GM19467 (cell line): ENCODE measurements at regions not wholly inside any gene's neighbourhood (a gene's known extent, or its start where the extent isn't known, plus 50 kb on each side); places are given as distances from the start of the nearest gene placed in this dataset.

Experiments used
- ATAC-seq: cut with Tn5 transposase; IDR thresholded peaks from one replicate; pipeline ENCODE4 v1.9.1; 2021; ENCODE audit warnings: mild to moderate bottlenecking, moderate library complexity; ENCODE audit not compliant: unreplicated experiment

DNA sequence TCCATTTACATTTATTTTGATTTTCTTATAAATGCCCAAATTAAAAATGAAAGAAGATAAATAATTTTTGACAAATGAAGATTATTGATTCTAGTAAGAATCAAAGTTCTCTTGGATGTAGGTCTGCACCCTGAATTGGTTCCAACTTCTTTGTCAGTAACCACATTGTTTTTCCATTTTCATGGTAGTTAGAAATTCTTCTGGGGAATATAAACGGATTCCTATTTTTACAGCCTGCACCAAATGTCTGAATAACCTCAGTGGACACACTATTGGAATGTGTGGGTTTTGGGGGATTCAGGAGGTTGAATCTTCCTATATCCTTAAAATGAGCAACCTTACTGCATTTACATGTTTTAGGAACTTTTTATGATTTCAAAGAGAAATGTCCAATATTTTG lies 1085.3 kb upstream of the MAP3K7 start:
- no peak for ATAC-seq

DNA sequence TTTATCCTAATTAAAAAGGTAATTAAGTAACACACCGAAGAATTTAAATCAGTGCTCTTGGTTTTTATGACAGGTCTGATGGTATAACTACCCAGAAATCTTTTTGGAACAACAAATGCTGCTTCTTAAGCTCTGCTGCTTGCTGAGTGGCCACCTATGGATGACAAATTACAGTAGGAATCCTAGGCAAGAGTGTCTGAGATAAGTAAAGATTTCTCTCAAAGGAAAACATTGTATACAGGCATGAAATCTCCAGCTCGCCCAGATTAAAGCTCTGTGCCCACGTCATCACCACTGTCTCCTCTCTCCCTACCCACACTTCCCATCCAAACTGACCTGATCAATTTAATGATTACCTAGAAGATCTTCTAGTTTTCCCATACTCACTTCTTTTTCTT lies 1083.0 kb upstream of the MAP3K7 start:
- ATAC-seq, result no peak

DNA sequence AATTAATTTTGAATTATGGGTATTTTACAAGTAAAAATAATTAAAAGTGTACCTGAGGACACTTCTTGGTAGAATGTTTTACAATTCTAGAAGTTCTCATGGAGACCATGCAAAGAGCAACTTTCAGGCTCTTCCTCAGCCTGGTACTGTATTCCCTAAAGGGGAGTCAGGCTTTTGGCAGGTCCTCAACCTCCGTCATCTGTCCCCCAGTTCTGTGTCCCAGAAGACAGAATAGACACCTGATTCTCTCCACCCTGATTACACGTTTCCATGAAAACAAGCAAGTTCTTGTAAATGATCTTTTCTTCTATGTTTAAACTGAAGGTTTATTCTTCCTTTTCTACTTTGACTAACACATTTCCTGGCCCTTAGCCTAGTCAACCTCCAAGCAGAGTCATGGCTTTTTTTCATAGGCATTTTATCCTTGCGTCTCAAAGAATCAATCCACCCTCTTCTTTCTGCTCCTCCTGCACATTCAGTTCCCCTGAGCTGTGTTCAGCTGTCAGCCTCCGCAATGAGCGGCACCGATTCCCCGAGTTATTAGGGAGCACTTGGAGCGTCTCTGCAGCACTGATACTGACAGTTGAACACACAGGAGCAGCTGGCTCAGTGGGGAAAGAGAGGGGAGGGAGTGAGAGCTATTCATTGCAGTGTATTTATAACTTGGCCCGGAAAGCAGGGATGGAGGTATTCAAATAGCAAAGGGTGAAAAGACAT lies 1082.4 kb upstream of the MAP3K7 start:
- ATAC-seq, result no peak

DNA sequence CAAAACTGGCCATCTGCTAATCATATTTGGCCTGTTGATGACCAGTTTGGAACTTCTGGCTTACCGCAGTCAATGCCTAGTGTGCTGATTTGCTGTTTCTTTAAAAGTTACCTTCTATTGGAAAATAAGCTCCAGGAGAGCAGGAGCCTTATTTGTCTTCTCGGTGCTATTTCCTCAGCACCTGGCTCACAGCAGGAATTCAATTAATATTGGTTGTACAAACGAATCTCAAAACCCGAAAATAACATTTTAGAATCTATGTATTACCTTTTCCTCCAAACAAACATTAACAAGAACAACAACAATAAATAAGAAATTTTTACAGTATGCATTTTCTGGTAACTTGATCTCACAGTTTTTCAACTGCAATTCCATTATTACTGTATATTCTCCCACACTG lies 1080.7 kb upstream of the MAP3K7 start:
- no peak for ATAC-seq

DNA sequence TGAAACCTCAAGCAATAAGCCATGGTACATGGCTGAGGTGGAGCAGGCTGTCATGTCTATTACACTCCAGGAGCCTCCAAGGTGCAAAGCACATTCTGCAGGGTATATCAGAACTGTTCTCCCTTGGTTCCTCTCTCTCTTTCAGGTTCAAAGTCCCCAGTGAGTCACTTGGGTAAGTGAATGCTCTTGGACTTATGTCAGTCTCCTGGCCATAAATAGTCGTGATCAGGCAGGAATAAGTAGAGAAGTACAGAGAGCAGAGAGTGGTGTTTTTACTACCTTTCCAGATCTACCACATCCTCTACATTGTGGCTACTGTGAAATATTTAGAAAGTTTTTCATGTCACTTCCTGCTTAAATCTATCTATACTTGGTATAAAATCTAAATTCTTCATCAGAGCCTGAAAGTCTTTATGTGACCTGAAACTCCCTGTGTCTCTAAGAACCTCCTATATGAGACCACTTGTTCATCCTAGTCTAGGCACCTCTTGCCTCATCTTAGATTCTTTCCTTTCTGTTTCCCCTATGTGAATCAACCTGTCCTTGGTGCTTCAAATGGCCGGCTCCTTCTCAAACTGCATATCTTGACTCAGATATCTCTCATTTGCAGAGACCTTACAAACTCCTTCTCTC lies 1077.6 kb upstream of the MAP3K7 start:
- peak; percentile 80 for ATAC-seq

DNA sequence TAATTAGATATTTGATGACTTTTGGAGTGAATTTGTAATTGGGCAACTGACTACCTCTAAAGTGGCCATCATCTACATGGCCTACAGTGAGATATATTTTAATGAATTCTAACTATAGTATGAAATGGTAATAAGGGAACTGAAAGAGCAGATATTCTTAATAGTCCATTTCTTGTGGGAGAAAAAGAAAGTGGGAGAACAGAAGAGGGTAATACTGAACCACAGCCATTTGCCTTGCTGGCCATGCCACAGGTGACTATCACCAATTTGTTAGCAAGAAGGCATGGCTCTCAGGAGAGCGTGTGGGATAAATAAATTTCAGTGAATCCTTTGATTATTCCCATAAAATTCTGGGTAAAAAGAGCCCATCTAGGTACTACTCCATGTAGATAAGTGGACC lies 1074.0 kb upstream of the MAP3K7 start:
- ATAC-seq, result no peak

DNA sequence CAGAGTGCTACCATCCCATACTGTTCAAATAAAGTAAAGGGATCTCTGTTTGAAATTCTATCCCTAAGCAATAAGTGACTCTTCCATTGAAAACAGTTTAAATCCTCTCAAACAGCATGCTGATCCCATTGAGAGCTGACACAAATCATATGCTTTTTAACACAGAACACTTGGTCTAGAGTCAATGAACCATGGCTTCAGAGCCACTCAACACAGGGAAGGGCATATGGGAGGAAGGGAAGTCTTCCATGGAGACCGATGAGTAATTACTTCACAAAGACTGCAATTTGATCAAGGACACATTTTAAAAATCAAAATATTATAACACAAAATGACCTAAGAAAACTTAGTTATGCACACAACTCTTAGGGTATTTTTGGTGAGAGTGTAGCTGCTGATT lies 1073.0 kb upstream of the MAP3K7 start:
- no peak for ATAC-seq

DNA sequence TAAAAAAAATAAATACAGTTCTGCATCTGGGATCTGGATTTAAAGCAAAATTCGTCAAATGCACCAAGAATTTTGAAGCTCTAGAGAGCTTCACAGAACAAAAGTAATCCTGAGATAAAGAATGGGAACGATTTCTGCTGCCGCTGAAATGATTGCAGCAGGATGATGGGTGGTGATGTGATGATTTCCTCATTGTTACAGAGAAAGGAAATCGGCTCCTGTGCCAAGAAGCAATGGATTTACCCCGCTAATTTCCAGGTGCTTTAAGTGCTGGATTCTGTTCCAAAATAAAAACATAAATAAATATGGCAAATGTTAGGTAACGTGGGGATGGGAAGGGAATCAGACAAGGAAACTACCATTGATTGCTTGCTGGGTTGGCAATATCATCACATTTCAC lies 1067.9 kb upstream of the MAP3K7 start:
- ATAC-seq, result no peak

DNA sequence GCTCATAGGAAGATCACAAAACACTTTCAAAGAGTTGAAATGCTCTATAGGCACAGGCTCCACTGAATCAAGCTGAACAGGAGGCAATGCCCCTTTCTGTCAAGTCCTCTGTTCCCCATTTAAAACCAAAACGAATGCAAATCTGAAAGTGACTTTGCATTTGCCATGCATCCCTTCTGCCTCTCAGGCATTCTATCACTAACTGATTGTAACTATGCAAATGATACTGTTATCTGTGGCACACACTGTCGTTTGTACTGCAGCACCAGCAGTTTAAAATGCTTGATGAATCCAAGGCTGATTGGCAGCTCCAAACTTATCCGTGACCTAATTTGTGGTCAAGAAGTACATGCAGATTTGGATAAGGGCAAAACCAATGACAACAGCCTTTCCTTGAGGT lies 1067.5 kb upstream of the MAP3K7 start:
- ATAC-seq, result no peak

DNA sequence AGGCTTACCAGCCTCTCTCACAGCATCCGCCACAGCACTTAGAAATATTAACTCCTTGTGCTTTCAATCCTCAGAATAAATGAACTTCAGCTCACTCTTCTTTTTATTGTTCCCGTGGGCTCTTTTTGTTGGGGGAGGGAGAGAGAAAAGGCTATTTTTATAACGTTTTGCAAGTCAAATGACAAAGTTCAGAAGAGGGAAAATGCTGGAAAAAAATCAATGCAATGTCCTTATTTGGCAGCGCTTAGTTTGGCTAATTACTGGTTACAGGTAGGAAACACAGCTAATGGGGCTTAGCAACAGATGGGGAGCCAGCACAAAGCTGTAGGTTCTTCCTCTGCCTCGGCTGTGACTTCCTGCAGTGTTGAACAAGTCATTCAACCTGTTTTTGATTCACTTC lies 1067.0 kb upstream of the MAP3K7 start:
- ATAC-seq, result no peak

DNA sequence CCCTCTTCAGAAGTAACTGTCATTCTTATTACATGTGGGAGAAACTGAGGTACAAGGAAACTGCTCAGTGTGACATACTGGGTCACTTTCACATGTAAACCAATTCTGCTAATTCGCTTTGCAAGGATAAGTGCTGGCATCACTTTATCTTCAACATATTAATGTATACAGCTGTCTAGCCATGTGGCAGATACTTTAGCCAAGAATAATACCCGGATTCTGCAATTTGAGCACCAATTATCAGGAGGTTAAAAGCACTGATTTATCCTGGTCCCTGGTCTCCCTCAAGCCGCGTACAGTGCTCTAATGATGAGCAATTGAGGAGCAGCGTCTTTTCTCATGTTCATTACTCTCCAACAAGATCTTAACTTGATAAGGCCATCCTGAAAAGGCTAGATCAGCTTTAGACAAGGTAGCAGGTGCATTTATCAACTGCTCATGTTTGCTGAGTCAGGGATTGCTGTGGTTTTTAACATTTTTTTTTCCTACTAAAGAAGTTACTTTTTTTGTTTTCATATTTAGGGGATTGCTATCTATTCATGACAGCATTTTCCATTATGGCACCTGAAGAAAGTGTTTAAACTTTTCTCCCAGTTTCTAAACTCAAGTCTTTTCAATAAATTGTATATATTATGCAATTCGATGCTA lies 1066.3 kb upstream of the MAP3K7 start:
- ATAC-seq, result no peak

DNA sequence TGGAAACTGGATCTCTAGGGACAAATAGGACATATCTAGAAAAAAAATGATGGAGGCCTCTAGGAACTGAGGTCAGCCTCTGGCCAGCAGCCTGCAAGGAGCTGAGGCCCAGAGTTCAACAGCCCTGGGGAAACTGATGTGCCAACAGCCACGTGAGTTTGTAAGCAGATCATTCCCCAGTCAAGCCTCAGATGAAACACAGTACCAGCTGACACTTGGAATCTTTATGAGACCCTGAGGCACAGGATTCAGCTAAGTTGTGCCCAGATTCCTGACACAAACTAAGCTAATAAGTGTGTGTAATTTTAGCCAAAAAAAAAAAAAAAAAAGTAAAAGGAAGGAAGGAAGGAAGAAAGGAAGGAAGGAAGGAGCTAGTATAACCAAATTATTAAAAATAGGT lies 1059.8 kb upstream of the MAP3K7 start:
- ATAC-seq, result no peak

DNA sequence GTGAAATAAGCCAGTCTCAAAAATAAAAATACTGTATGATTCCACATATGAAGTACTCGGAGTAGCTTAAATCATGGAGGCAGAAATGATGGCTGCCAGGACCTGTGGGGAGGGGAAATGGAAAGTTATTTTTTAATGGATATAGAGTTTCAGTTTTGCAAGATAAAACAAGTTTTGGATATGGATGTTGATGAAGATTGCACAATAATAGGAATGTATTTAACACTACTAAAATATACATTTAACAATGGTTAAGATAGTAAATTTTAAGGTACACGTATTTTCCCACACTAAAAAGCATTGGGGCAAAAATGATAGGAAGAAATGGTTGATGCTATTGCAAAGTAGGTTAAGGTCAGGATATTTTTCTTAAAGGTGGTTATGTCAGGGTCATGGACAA lies 1058.9 kb upstream of the MAP3K7 start:
- no peak for ATAC-seq

DNA sequence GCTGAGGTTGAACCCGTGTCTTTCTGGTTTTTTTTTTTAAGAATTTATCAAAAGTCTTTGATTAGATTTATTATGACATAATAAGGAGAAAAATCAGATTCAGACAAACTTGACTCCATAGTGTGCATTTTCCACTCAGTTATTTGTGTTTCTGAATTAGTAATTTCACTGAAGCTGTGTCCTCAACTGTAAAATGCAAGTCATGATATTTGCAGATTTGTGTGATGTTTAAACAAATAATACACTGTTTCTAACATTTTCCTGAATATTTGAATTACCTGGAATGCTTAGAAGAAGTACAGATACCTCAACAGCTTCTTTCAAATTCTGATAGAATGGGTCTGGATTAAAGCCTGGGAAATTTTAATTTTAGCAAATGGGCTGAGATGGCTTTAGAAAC lies 1050.3 kb upstream of the MAP3K7 start:
- ATAC-seq, result no peak

DNA sequence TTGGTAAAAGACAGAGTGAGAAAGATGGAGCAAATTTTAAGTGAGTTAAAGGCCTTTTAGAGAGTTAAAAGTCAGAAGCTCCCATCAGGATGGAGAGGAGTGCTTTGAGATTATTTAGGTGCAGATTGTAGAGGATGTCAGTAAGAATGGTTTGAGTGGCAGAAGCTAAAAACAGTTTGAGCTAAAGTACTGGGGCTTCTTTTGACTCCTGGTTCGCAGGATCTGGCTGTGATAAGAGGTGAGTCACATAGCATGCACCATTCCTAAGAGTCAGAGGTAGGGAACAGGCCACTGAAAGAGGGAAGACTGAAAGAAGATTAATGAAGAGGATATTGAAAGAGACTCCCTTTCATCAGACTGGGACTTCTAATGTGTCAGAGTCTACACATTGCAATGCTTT lies 1047.9 kb upstream of the MAP3K7 start:
- ATAC-seq, result no peak

DNA sequence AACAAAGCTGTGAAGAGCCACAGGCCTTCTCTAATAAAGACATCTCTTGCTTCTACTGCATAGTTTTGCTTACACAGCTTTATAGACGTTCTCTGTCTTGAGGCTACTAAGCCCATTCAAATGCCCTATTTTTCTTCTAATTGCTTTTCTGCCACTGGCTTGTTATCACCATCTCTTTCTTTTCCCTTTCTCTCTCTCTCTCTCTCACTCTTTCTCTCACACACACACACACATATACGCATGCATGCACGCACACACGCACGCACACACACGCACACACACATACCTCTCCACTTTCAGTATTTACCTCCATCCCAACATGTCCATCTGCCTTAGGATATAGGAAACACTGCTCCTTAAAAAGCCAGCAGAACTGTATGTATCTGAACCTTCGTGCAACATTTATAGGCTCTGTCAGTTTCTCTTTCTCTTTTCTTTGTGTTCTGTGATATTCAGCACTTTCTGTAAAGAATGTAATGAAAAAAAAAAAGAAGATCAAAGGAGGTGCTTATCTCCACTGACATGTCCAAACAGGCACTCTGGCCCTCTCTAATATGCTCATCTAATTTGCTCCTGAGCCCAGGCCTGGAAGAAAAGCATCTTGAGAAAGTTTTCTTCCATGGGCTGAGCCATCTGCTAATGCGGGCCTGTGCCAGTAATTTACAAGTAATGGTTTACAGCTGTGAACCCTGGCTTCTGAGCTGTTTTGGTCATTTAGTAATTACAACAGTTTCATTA lies 1046.7 kb upstream of the MAP3K7 start:
- no peak for ATAC-seq

DNA sequence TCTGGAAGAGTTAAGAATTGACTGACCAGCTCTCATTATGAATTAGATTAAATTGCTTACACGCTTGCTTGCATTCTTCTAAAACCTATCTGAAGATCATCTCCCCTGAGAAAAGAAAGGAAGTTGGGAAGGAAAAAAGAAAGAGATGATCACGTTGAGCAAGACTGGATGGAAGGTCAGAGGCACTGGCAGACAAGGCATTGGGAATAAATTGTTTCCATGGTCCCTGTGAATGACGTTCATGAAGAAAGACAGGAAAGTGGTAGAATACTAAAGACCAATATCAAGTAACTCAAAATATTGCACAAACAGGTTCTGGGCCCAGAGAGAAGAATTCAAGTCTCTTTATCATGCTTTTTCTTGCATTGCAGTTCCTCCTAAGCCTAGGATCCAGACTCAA lies 1045.4 kb upstream of the MAP3K7 start:
- no peak for ATAC-seq

DNA sequence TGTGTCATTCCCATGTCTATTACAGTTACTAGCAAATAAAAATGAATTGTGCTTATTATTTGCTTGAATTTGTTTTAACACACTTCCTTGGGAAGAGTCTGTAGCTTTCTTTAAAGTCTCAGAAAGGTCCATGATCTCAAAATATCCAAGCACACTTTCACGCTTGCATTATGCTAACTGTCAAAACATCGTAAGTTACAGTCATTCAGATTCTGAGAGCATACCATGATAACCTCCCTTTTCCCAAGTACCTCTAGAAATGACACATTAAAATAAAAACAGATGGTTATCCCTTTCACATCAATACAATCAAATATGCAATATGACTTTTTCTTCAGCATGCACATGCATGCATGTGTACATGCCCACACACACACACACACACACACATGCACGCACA lies 1044.4 kb upstream of the MAP3K7 start:
- no peak for ATAC-seq

DNA sequence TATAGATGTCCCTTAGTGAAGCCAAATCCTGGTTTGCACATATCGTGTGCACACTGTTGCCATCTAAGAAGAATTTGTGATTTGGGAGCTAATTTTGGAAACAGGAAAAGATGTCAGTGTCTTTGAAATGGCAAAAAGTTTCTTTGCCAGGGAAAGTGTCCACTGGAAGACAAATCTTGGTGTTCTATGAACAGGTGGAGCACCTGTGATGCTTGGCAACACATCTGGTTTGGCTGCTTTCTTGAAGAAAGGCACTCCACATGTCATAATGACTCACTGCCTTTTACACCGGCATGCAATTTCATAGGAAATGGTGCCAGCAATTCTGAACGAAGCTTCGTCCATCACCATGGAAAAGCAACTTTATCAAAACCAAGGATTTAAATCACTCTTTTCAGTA lies 1040.0 kb upstream of the MAP3K7 start:
- no peak for ATAC-seq

DNA sequence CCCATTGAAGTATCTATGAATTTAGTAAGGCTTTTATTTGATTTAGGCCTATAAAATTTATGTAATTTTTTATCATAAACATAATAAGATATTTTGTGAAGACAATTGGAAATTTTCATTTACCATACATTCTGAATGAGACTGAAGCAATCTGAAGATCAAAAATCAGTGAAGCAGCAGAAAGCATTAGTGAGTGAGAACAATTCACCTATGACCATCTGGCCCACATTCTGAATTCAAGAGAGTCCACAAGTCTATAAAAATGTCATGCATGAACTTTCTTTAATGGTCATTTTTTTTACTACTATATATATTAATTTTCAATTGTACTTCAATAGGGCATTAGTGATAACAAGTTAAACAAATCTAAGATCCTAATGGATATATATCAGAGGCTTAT lies 1026.6 kb upstream of the MAP3K7 start:
- no peak for ATAC-seq

DNA sequence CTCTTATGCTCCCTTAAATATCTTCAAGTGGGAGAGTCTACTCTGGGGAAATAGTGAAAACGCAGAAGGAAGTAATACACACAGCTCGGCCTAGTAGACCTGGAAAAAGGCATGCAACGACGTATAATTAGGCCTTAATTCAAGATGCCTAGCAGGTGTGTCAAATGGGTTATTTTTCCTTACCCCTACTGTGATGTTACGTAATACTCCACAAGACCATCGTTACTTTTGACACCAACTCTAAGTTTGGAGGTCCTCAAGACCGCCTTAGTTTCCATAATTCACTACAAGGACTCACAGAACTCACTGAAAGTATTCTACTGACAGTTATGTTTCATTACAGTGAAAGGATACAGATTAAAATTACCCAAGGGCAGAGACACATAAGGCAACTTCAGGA lies 1024.3 kb upstream of the MAP3K7 start:
- no peak for ATAC-seq

DNA sequence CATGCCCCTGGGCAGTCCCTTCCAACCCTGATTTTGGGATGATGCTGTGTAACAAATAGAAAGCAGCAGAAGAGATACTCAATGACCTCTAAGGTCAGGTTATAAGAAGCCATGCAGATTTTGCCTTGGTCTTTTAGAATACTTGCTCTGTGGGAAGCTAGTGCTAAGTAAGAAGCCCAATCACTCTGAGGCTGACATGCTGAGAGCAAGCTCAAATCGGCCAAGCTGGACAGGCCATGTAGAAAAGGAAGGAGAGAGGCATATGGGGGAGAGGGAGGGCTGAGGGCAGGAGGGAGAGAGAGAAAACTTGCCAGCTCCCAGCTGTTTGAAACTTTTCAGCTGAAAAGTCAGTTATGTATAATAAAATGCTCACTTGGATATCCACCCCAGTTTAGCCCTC lies 1021.6 kb upstream of the MAP3K7 start:
- ATAC-seq, result no peak
